Muscle of back (tissue), 3 donors: ENCODE measurements at regions not wholly inside any gene's neighbourhood (a gene's known extent, or its start where the extent isn't known, plus 50 kb on each side); places are given as distances from the start of the nearest gene placed in this dataset.

Source experiments
- DNase-seq, 3 donors: peaks; one replicate each; pipeline versions ENCODE4 v3.0.0 to v3.0.0-alpha.2; 2013

- no peak for DNase-seq
Measured at GRCh38 chr5:18037718-18038117, 403.5 kb downstream of the TAF11L14 start.

GRCh38 chr5:18043344-18043743, 409.1 kb downstream of the TAF11L14 start:
- DNase-seq = no peak

- no peak for DNase-seq
Measured at GRCh38 chr5:18048449-18048848, 414.2 kb downstream of the TAF11L14 start.

GRCh38 chr5:18050345-18050744, 416.1 kb downstream of the TAF11L14 start:
- DNase-seq = no peak

GRCh38 chr5:18050776-18051175, 416.5 kb downstream of the TAF11L14 start:
- DNase-seq = no peak

GRCh38 chr5:18051953-18052352, 417.7 kb downstream of the TAF11L14 start:
- no peak for DNase-seq

- no peak for DNase-seq
Measured at GRCh38 chr5:18052569-18052968, 418.3 kb downstream of the TAF11L14 start.

GRCh38 chr5:18057725-18058124, 423.5 kb downstream of the TAF11L14 start:
- DNase-seq = no peak

GRCh38 chr5:18067615-18068014, 433.4 kb downstream of the TAF11L14 start:
- DNase-seq = no peak

GRCh38 chr5:18068826-18069225, 434.6 kb downstream of the TAF11L14 start:
- peak in 2 of 3 donors; percentile 5 to 17 for DNase-seq

GRCh38 chr5:18069790-18070189, 435.5 kb downstream of the TAF11L14 start:
- no peak for DNase-seq

- DNase-seq = no peak
Measured at GRCh38 chr5:18072600-18072999, 438.3 kb downstream of the TAF11L14 start.

- no peak for DNase-seq
Measured at GRCh38 chr5:18074961-18075360, 440.7 kb downstream of the TAF11L14 start.

- peak in 1 of 3 donors; percentile 24 for DNase-seq
Measured at GRCh38 chr5:18078157-18078556, 443.9 kb downstream of the TAF11L14 start.

GRCh38 chr5:18079831-18080230, 445.6 kb downstream of the TAF11L14 start:
- DNase-seq = no peak

GRCh38 chr5:18088020-18088579, 453.8 kb downstream of the TAF11L14 start:
- DNase-seq = no peak

GRCh38 chr5:18090177-18090576, 455.9 kb downstream of the TAF11L14 start:
- DNase-seq = no peak

GRCh38 chr5:18091142-18091541, 456.9 kb downstream of the TAF11L14 start:
- DNase-seq = no peak

- no peak for DNase-seq
Measured at GRCh38 chr5:18091758-18092157, 457.5 kb downstream of the TAF11L14 start.

GRCh38 chr5:18095061-18095460, 460.8 kb downstream of the TAF11L14 start:
- DNase-seq = no peak

GRCh38 chr5:18097817-18098216, 463.6 kb downstream of the TAF11L14 start:
- DNase-seq = no peak

GRCh38 chr5:18098691-18099090, 464.4 kb downstream of the TAF11L14 start:
- DNase-seq = no peak

- DNase-seq = no peak
Measured at GRCh38 chr5:18099261-18099660, 465.0 kb downstream of the TAF11L14 start.

GRCh38 chr5:18101532-18101931, 467.3 kb downstream of the TAF11L14 start:
- DNase-seq = no peak

- no peak for DNase-seq
Measured at GRCh38 chr5:18102733-18103132, 468.5 kb downstream of the TAF11L14 start.
